ENCODE measurements at regions not wholly inside any gene's neighbourhood (a gene's known extent, or its start where the extent isn't known, plus 50 kb on each side); places are given as distances from the start of the nearest gene placed in this dataset.

- peaks cover 7% of the 10 kb centered on the region for H3K4me1 Mint-ChIP-seq (ENCODE audit: unreplicated experiment)
- peaks cover 2% of the 10 kb centered on the region for H3K27me3 Mint-ChIP-seq (ENCODE audit: unreplicated experiment)
- no peak overlapping the region for H3K4me3 Mint-ChIP-seq (ENCODE audit: unreplicated experiment)
- H3K27ac Mint-ChIP-seq (ENCODE audit: unreplicated experiment), result no peak overlapping the region
- H3K9me3 Mint-ChIP-seq (ENCODE audit: unreplicated experiment), result no peaks in the 10 kb centered on the region
- DNase-seq (ENCODE audit: low spot score), result no peak
- H3K36me3 Mint-ChIP-seq (ENCODE audit: low read depth, unreplicated experiment), result no peaks in the 10 kb centered on the region
- TF ChIP-seq, protein P1, sequence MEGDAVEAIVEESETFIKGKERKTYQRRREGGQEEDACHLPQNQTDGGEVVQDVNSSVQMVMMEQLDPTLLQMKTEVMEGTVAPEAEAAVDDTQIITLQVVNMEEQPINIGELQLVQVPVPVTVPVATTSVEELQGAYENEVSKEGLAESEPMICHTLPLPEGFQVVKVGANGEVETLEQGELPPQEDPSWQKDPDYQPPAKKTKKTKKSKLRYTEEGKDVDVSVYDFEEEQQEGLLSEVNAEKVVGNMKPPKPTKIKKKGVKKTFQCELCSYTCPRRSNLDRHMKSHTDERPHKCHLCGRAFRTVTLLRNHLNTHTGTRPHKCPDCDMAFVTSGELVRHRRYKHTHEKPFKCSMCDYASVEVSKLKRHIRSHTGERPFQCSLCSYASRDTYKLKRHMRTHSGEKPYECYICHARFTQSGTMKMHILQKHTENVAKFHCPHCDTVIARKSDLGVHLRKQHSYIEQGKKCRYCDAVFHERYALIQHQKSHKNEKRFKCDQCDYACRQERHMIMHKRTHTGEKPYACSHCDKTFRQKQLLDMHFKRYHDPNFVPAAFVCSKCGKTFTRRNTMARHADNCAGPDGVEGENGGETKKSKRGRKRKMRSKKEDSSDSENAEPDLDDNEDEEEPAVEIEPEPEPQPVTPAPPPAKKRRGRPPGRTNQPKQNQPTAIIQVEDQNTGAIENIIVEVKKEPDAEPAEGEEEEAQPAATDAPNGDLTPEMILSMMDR (IDR thresholded peaks at IDR 0.05; ENCODE audit: unreplicated experiment), result no peak
Observed at GRCh38 chr15:91692596-91692995, 160.9 kb upstream of the SLCO3A1 start.

DNA sequence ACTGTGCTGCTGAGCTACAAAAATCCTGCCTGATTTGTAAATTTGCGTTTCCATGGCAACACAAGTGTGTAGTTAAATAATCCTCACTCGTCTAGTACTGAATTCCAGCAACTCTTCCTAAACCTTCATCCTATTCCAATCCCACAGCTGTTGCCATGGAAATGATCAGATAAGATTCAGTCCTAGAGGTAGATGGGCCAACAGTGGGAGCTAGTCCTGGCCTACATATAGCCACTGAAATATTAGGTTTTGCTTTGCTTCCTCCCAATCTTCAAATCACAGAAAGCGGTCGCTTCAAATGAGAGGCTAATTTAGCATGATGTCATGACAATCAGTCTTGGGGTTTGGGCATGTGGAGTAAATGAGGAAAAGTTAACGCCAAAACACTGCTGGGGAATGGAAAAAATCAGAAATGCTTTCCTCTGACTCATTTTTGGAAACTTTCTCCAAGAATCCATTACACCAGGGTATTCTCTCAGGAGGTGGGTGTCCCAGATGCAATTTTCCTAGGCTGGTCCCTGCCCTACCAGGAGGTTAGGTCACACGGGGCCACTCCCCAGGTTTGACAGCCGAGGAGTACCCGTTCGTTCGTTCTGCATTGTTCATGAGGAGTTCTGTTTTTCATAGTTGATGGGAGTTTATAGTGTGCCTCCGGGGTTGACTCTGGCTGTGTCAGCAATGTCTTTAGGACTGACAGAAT lies 159.2 kb upstream of the SLCO3A1 start:
- Mint-ChIP-seq H3K27me3 (ENCODE audit: unreplicated experiment) (no peaks in the 10 kb centered on the region), H3K36me3 (ENCODE audit: low read depth, unreplicated experiment) (no peaks in the 10 kb centered on the region), H3K27ac (ENCODE audit: unreplicated experiment) (peak overlapping the region; percentile 7), H3K4me1 (ENCODE audit: unreplicated experiment) (peaks cover 7% of the 10 kb centered on the region), H3K4me3 (ENCODE audit: unreplicated experiment) (no peak overlapping the region), H3K9me3 (ENCODE audit: unreplicated experiment) (no peaks in the 10 kb centered on the region)
- DNase-seq (ENCODE audit: low spot score), result no peak
- TF ChIP-seq, protein P1 (IDR thresholded peaks at IDR 0.05; ENCODE audit: unreplicated experiment), result no peak

DNA sequence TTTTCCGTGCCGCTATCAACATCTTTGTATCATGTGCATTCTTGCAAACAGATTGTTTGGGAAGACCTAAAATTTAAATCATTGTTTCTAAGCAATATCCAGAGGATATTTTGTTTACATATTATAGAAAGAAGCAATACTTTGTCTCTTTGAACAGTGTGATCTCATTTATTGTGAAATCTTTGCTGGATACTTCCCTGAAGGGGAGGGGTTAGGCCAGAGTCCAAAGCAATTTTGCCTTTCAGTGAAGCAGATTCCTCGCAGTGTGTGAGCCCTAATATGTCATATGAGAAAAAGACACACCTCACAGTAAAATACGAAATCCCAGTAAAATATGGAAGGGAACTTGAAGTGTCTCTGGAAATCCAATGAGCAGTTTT lies 158.7 kb upstream of the SLCO3A1 start:
- H3K27me3 Mint-ChIP-seq (ENCODE audit: unreplicated experiment), result no peaks in the 10 kb centered on the region
- no peak overlapping the region for H3K27ac Mint-ChIP-seq (ENCODE audit: unreplicated experiment)
- TF ChIP-seq, protein P1 (IDR thresholded peaks at IDR 0.05; ENCODE audit: unreplicated experiment), result no peak
- H3K4me3 Mint-ChIP-seq (ENCODE audit: unreplicated experiment), result no peak overlapping the region
- no peaks in the 10 kb centered on the region for H3K36me3 Mint-ChIP-seq (ENCODE audit: low read depth, unreplicated experiment)
- no peaks in the 10 kb centered on the region for H3K9me3 Mint-ChIP-seq (ENCODE audit: unreplicated experiment)
- no peak for DNase-seq (ENCODE audit: low spot score)
- peaks cover 7% of the 10 kb centered on the region for H3K4me1 Mint-ChIP-seq (ENCODE audit: unreplicated experiment)

- no peak for DNase-seq (ENCODE audit: low spot score)
- H3K4me1 Mint-ChIP-seq (ENCODE audit: unreplicated experiment), result peaks cover 7% of the 10 kb centered on the region
- H3K27ac Mint-ChIP-seq (ENCODE audit: unreplicated experiment), result peak overlapping the region; percentile 28
- no peak overlapping the region for H3K4me3 Mint-ChIP-seq (ENCODE audit: unreplicated experiment)
- TF ChIP-seq, protein P1 (IDR thresholded peaks at IDR 0.05; ENCODE audit: unreplicated experiment), result no peak
- no peaks in the 10 kb centered on the region for H3K27me3 Mint-ChIP-seq (ENCODE audit: unreplicated experiment)
- H3K9me3 Mint-ChIP-seq (ENCODE audit: unreplicated experiment), result no peaks in the 10 kb centered on the region
- H3K36me3 Mint-ChIP-seq (ENCODE audit: low read depth, unreplicated experiment), result no peaks in the 10 kb centered on the region
Observed at GRCh38 chr15:91695799-91696198, 157.7 kb upstream of the SLCO3A1 start.

- Mint-ChIP-seq H3K36me3 (ENCODE audit: low read depth, unreplicated experiment) (no peaks in the 10 kb centered on the region), H3K9me3 (ENCODE audit: unreplicated experiment) (no peaks in the 10 kb centered on the region), H3K4me3 (ENCODE audit: unreplicated experiment) (no peak overlapping the region), H3K27ac (ENCODE audit: unreplicated experiment) (no peak overlapping the region), H3K27me3 (ENCODE audit: unreplicated experiment) (no peaks in the 10 kb centered on the region), H3K4me1 (ENCODE audit: unreplicated experiment) (peaks cover 7% of the 10 kb centered on the region)
- TF ChIP-seq, protein P1 (IDR thresholded peaks at IDR 0.05; ENCODE audit: unreplicated experiment), result no peak
- no peak for DNase-seq (ENCODE audit: low spot score)
Observed at GRCh38 chr15:91696981-91697380, 156.5 kb upstream of the SLCO3A1 start.
